Transverse colon (tissue), 4 donors: ENCODE measurements at regions not wholly inside any gene's neighbourhood (a gene's known extent, or its start where the extent isn't known, plus 50 kb on each side); places are given as distances from the start of the nearest gene placed in this dataset.
"Not testable (repeated sequence)": the region's sequence is repeated elsewhere in the genome, so short reads cannot be mapped to it uniquely, and the experiment has no call there.

Experiments
- DNase-seq: peaks from one replicate; pipeline ENCODE4 v3.0.0-alpha.2; 2019
- H3K27ac ChIP-seq, 4 donors: fragments of 200-600 bp; sonication (generic); 2 replicates each; pipeline ENCODE4 v1.5.1; 2016 to 2018; ENCODE audit warnings: inconsistent platforms in 4 of 4
- H3K27me3 ChIP-seq: fragments of 200-600 bp; sonication (generic); 2 replicates; pipeline ENCODE4 v1.5.1; 2017; ENCODE audit warnings: inconsistent platforms
- H3K36me3 ChIP-seq, 4 donors: fragments of 200-600 bp; sonication (generic); 2 replicates each; pipeline ENCODE4 v1.5.1; 2017 to 2019; ENCODE audit warnings: inconsistent platforms in 4 of 4
- H3K4me1 ChIP-seq, 4 donors: fragments of 200-600 bp; sonication (generic); 2 replicates each; pipeline ENCODE4 v1.5.1; 2017 to 2020; ENCODE audit warnings: inconsistent platforms in 4 of 4
- H3K4me3 ChIP-seq, 4 donors: fragments of 200-600 bp; sonication (generic); 1 replicate in 1 of 4; 2 replicates in 3 of 4; pipeline versions ENCODE4 v1.5.1 to v1.6.1; 2017 to 2019; ENCODE audit warnings: inconsistent platforms in 4 of 4
- H3K9me3 ChIP-seq, 2 donors: fragments of 200-600 bp; sonication (generic); 2 replicates each; pipeline ENCODE4 v1.5.1; 2017 to 2019; ENCODE audit warnings: inconsistent platforms in 2 of 2
- EP300 ChIP-seq: sonication (generic); formaldehyde crosslinking; IDR thresholded peaks from one replicate; pipeline ENCODE4 v1.6.1; 2017; ENCODE audit warnings: antibody characterized with exemption, low read depth
- POLR2A ChIP-seq: fragments of 450-650 bp; IDR thresholded peaks from one replicate; pipeline ENCODE4 v1.6.1; 2016; ENCODE audit warnings: antibody characterized with exemption, mild to moderate bottlenecking, moderate library complexity
- POLR2AphosphoS5 ChIP-seq, 3 donors: sonication (generic); formaldehyde crosslinking; IDR thresholded peaks; one replicate each; pipeline ENCODE4 v1.6.1; 2016; ENCODE audit warnings: antibody characterized with exemption in 3 of 3
- WGBS, 2 donors: methylation state at CpG; one replicate each; pipeline ENCODE4 v1.1.5; 2018; ENCODE audit warnings: low coverage in 1 of 2; 5-methylcytosine and 5-hydroxymethylcytosine counted together
- in situ Hi-C, 4 donors: fragments of 200-750 bp; cut with MboI; loops; one replicate each; pipeline versions ENCODE4 v1.15.0 to v1.15.1; 2017; ENCODE audit warnings: low sequenced_read_pairs in 3 of 4, low pct_ligation_motif_present in 1 of 4, low pct_unique_long_range_greater_than_20kb in 1 of 4
- intact Hi-C: fragments of 100-400 bp; cut with DNase I; formaldehyde crosslinking; loops from one replicate; pipeline ENCODE4 v1.15.1; 2023; ENCODE audit warnings: low total_unique reads
- small RNA-seq, 4 donors: library from RNA; depleted of rRNA; stranded (forward); fragments of <200 nt; gene quantifications; one replicate each; pipeline ENCODE3, GENCODE V24; 2016
- TF ChIP-seq, protein P1 (sequence below), 5 experiments: fragments of 200-600 bp in 3 of 5; fragments of 450-650 bp in 2 of 5; sonication (generic) in 3 of 5; IDR thresholded peaks; 1 replicate in 2 of 5; 2 replicates in 3 of 5; pipeline ENCODE4 v1.5.1; 2016 to 2017; ENCODE audit warnings: antibody characterized with exemption in 5 of 5, inconsistent platforms in 3 of 5, mild to moderate bottlenecking in 2 of 5, moderate library complexity in 1 of 5

DNA sequence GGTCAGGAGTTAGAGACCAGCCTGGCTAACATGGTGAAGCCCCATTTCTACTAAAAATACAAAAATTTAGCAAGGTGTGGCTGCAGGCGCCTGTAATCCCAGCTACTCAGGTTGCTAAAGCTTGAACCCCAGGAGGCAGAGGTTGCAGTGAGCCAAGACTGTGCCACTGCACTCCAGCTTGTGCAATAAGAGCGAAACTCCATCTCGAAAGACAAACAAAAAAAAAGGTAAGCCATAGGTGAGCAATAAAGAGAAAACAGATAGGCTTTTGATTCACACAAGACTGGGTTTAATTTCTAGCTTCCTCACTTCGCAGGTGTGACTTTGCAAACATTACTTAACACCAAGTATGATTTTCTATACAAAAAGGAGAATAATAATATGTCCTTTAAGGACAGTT lies 72.3 kb upstream of the ACBD5 start:
- no peak for DNase-seq
- no peaks in the 10 kb centered on the region for H3K9me3 ChIP-seq
- H3K4me3 ChIP-seq: no peak overlapping the region
- intact Hi-C loops (no loop called here), in situ Hi-C loops (no loop called here)
- no peaks in the 10 kb centered on the region for H3K27me3 ChIP-seq
- 39 to 54% methylated on average over 2 to 4 of the region's 4 CpGs for WGBS, 2 donors
- no peaks in the 10 kb centered on the region for H3K4me1 ChIP-seq
- H3K27ac ChIP-seq: no peak overlapping the region
- no peaks in the 10 kb centered on the region for H3K36me3 ChIP-seq
- TF ChIP-seq, protein P1, sequence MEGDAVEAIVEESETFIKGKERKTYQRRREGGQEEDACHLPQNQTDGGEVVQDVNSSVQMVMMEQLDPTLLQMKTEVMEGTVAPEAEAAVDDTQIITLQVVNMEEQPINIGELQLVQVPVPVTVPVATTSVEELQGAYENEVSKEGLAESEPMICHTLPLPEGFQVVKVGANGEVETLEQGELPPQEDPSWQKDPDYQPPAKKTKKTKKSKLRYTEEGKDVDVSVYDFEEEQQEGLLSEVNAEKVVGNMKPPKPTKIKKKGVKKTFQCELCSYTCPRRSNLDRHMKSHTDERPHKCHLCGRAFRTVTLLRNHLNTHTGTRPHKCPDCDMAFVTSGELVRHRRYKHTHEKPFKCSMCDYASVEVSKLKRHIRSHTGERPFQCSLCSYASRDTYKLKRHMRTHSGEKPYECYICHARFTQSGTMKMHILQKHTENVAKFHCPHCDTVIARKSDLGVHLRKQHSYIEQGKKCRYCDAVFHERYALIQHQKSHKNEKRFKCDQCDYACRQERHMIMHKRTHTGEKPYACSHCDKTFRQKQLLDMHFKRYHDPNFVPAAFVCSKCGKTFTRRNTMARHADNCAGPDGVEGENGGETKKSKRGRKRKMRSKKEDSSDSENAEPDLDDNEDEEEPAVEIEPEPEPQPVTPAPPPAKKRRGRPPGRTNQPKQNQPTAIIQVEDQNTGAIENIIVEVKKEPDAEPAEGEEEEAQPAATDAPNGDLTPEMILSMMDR (IDR thresholded peaks at IDR 0.05): no peak
- TF ChIP-seq POLR2A (no peak), POLR2AphosphoS5 (IDR thresholded peaks at IDR 0.05) (no peak), EP300 (no peak)

DNA sequence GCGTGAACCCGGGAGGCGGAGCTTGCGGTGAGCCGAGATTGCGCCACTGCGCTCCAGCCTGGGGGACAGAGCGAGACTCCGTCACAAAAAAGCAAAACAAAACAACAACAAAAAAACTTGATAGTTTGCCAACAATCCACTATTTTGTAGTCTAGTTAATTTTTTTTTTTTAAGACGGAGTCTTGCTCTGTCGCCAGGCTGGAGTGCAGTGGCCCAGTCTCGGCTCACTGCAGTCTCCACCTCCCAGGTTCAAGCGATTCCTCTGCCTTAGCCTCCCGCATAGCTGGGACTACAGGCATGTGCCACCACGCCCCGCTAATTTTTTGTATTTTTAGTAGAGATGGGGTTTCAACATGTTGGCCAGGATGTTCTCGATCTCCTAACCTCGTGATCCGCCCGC lies 71.2 kb upstream of the ACBD5 start:
- H3K27ac ChIP-seq, H3K4me1 ChIP-seq, intact Hi-C loops, H3K36me3 ChIP-seq, DNase-seq, H3K9me3 ChIP-seq, H3K4me3 ChIP-seq, in situ Hi-C loops, H3K27me3 ChIP-seq: not testable (repeated sequence)
- 97% methylated on average over 18 to 20 of the region's 20 CpGs for WGBS, 2 donors

DNA sequence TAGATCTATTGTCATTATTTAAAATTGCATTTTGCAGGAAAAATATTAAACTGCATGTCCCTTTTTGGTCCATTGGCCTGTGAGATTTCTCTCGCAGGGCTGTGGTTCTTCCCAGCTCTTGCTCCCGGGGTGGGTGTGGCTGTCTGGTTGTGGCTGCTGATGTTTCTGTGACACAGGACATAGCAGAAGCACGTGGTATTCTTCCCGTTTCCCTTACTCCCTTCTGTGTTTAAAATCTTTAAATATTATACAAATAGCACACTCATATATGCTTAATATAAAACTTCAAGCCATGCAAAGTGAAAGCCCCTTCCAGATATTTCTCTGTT lies 57.9 kb upstream of the ACBD5 start:
- H3K27ac ChIP-seq, intact Hi-C loops, H3K4me1 ChIP-seq, H3K27me3 ChIP-seq, H3K4me3 ChIP-seq, H3K9me3 ChIP-seq, H3K36me3 ChIP-seq, in situ Hi-C loops, DNase-seq: not testable (repeated sequence)
- 41 to 90% methylated on average over 2 to 4 of the region's 4 CpGs for WGBS, 2 donors

DNA sequence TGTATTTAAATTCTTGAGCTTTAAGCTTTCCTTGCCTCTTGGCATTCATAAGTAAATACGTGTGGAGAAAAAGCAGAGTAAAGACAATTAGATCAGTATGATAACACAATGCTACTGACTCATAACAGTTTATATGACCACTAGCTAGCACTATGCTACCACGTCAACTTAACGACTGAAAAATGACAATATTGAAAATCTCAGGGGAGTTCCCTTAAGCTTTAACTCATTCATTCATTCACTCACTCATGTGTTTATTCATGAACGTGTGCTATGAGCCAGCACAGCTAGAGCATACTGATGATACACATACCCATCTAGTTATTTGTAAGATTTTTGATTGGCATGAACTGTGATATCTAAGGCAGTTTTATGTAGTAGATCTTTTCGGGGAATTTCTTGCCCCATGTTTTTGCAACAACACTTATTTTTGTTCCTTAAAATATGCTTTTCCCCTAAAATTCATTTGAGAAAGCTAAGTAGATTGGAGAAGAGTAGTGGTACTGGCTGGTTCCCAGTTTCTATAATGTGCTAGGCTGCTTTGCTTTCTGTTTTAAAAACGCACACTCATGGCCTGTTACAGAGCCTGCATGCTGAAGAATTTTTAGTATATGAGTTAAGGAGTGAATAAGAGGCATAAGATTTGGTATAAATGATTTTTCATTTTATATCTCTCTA lies 57.4 kb upstream of the ACBD5 start:
- intact Hi-C loops (no loop called here), in situ Hi-C loops (no loop called here)
- no peaks in the 10 kb centered on the region for H3K9me3 ChIP-seq
- no peak for DNase-seq
- H3K4me1 ChIP-seq: no peaks in the 10 kb centered on the region
- H3K4me3 ChIP-seq: no peak overlapping the region
- TF ChIP-seq POLR2A (no peak), POLR2AphosphoS5 (IDR thresholded peaks at IDR 0.05) (no peak), EP300 (no peak)
- TF ChIP-seq, protein P1 (IDR thresholded peaks at IDR 0.05): no peak
- no peak overlapping the region for H3K27ac ChIP-seq
- no peaks in the 10 kb centered on the region for H3K36me3 ChIP-seq
- WGBS, 2 donors: 49 to 60% methylated on average over 6 of the region's 6 CpGs
- no peaks in the 10 kb centered on the region for H3K27me3 ChIP-seq

DNA sequence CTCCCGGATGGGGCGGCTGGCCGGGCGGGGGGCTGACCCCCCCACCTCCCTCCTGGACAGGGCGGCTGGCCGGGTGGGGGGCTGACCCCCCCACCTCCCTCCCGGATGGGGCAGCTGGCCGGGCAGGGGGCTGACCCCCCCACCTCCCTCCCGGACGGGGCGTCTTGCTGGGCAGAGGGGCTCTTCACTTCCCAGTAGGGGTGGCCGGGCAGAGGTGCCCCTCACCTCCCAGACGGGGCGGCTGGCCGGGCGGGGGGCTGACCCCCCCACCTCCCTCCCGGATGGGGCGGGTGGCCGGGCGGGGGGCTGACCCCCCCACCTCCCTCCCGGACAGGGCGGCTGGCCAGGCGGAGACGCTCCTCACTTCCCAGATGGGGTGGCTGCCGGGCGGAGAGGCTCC lies 55.7 kb upstream of the ACBD5 start:
- intact Hi-C loops, H3K4me3 ChIP-seq, H3K36me3 ChIP-seq, DNase-seq, H3K9me3 ChIP-seq, in situ Hi-C loops, H3K27ac ChIP-seq, H3K4me1 ChIP-seq, H3K27me3 ChIP-seq: not testable (repeated sequence)
- 100% methylated on average over 1 of the region's 26 CpGs; no CpG with 5 or more reads in 1 of the 2 donors for WGBS, 2 donors

DNA sequence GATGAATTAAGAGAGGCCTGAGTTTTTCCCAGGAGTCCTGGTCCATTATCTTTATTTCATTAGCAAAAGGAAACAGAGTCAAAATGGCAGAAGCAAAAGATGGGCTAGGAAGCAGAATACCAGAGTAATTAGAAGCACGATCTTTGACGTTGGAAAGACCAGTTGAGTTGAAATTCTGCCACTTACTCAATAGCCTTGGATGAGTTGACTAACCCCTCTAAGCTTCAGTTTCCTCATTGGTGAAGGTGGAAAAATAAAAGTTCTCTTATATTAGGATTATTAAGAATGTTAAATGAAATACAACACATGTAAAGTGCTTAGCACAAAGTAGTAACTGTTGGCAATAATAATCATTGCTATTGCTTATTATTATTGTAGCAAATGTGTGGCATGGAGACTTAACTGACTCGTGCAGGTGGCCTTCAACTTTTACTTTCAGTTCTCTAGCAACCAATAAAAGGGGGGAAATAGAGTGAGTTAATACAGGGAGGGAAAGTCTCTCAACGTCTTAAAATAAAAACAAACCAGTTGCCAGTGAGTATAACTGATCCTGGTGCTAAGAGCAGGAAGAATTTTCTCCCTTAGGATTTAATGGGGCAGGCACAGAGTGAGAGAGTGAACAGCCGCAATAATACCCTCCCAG lies 50.8 kb upstream of the ACBD5 start:
- H3K27ac ChIP-seq, H3K4me3 ChIP-seq, H3K27me3 ChIP-seq, in situ Hi-C loops, H3K36me3 ChIP-seq, H3K4me1 ChIP-seq, DNase-seq, intact Hi-C loops, H3K9me3 ChIP-seq: not testable (repeated sequence)
- 52 to 60% methylated on average over 5 of the region's 5 CpGs for WGBS, 2 donors

Small RNAs in the stretch of these regions (small RNA-seq; reads per million reads assigned to genes)
- 0 reads per million in 4 donors for gene RNU6-452P
- gene RNU6-666P: 0 reads per million in 4 donors
- 0 to 0.84 (median 0.21) reads per million in 4 donors for gene TRIAP1P1
